ENCODE measurements at regions not wholly inside any gene's neighbourhood (a gene's known extent, or its start where the extent isn't known, plus 50 kb on each side); places are given as distances from the start of the nearest gene placed in this dataset.
"Not testable (repeated sequence)": the region's sequence is repeated elsewhere in the genome, so short reads cannot be mapped to it uniquely, and the experiment has no call there.

GRCh38 chr4:127482049-127482448, 150.7 kb upstream of the INTU start:
- no peak overlapping the region for H3K27ac Mint-ChIP-seq (ENCODE audit: unreplicated experiment)
- no peaks in the 10 kb centered on the region for H3K27me3 Mint-ChIP-seq (ENCODE audit: unreplicated experiment)
- H3K4me1 Mint-ChIP-seq (ENCODE audit: unreplicated experiment) = no peaks in the 10 kb centered on the region
- H3K4me3 Mint-ChIP-seq (ENCODE audit: unreplicated experiment) = no peak overlapping the region
- no peaks in the 10 kb centered on the region for H3K36me3 Mint-ChIP-seq (ENCODE audit: low read depth, unreplicated experiment)
- no peaks in the 10 kb centered on the region for H3K9me3 Mint-ChIP-seq (ENCODE audit: unreplicated experiment)
- no peak for DNase-seq (ENCODE audit: low spot score)
- no peak for TF ChIP-seq CTCF (IDR thresholded peaks at IDR 0.05; ENCODE audit: unreplicated experiment)

- H3K36me3 Mint-ChIP-seq (ENCODE audit: low read depth, unreplicated experiment) = no peaks in the 10 kb centered on the region
- no peaks in the 10 kb centered on the region for H3K4me1 Mint-ChIP-seq (ENCODE audit: unreplicated experiment)
- H3K9me3 Mint-ChIP-seq (ENCODE audit: unreplicated experiment) = no peaks in the 10 kb centered on the region
- no peak overlapping the region for H3K27ac Mint-ChIP-seq (ENCODE audit: unreplicated experiment)
- no peak for DNase-seq (ENCODE audit: low spot score)
- H3K27me3 Mint-ChIP-seq (ENCODE audit: unreplicated experiment) = no peaks in the 10 kb centered on the region
- H3K4me3 Mint-ChIP-seq (ENCODE audit: unreplicated experiment) = no peak overlapping the region
- no peak for TF ChIP-seq CTCF (IDR thresholded peaks at IDR 0.05; ENCODE audit: unreplicated experiment)
These were observed 148.6 kb upstream of the INTU start for GRCh38 chr4:127484117-127484516.

- H3K27me3 Mint-ChIP-seq (ENCODE audit: unreplicated experiment) = no peaks in the 10 kb centered on the region
- no peak overlapping the region for H3K27ac Mint-ChIP-seq (ENCODE audit: unreplicated experiment)
These were observed 146.5 kb upstream of the INTU start for GRCh38 chr4:127486248-127486647.

GRCh38 chr4:127491571-127491970, 141.2 kb upstream of the INTU start:
- no peak for DNase-seq (ENCODE audit: low spot score)
- Mint-ChIP-seq H3K9me3 (ENCODE audit: unreplicated experiment) (no peaks in the 10 kb centered on the region), H3K4me3 (ENCODE audit: unreplicated experiment) (no peak overlapping the region), H3K4me1 (ENCODE audit: unreplicated experiment) (no peaks in the 10 kb centered on the region), H3K36me3 (ENCODE audit: low read depth, unreplicated experiment) (no peaks in the 10 kb centered on the region), H3K27me3 (ENCODE audit: unreplicated experiment) (no peaks in the 10 kb centered on the region), H3K27ac (ENCODE audit: unreplicated experiment) (no peak overlapping the region)
- TF ChIP-seq CTCF (IDR thresholded peaks at IDR 0.05; ENCODE audit: unreplicated experiment) = no peak

More at GRCh38 chr4:127486248-127486647, 146.5 kb upstream of the INTU start:
- Mint-ChIP-seq H3K9me3 (ENCODE audit: unreplicated experiment) (no peaks in the 10 kb centered on the region), H3K4me3 (ENCODE audit: unreplicated experiment) (no peak overlapping the region), H3K4me1 (ENCODE audit: unreplicated experiment) (no peaks in the 10 kb centered on the region), H3K36me3 (ENCODE audit: low read depth, unreplicated experiment) (no peaks in the 10 kb centered on the region)
- TF ChIP-seq CTCF (IDR thresholded peaks at IDR 0.05; ENCODE audit: unreplicated experiment) = no peak
- DNase-seq (ENCODE audit: low spot score) = no peak

- not testable (repeated sequence) for H3K4me1 Mint-ChIP-seq (ENCODE audit: unreplicated experiment); H3K36me3 Mint-ChIP-seq (ENCODE audit: low read depth, unreplicated experiment); H3K9me3 Mint-ChIP-seq (ENCODE audit: unreplicated experiment); H3K4me3 Mint-ChIP-seq (ENCODE audit: unreplicated experiment); H3K27ac Mint-ChIP-seq (ENCODE audit: unreplicated experiment); H3K27me3 Mint-ChIP-seq (ENCODE audit: unreplicated experiment); DNase-seq (ENCODE audit: low spot score)
These were observed 135.9 kb upstream of the INTU start for GRCh38 chr4:127496875-127497274.

- no peak for TF ChIP-seq CTCF (IDR thresholded peaks at IDR 0.05; ENCODE audit: unreplicated experiment)
- H3K36me3 Mint-ChIP-seq (ENCODE audit: low read depth, unreplicated experiment) = no peaks in the 10 kb centered on the region
- no peak for DNase-seq (ENCODE audit: low spot score)
These were observed 134.4 kb upstream of the INTU start for GRCh38 chr4:127498366-127498765.

More at GRCh38 chr4:127498366-127498765, 134.4 kb upstream of the INTU start:
- H3K9me3 Mint-ChIP-seq (ENCODE audit: unreplicated experiment) = no peaks in the 10 kb centered on the region
- H3K4me1 Mint-ChIP-seq (ENCODE audit: unreplicated experiment) = peaks cover 3% of the 10 kb centered on the region
- H3K4me3 Mint-ChIP-seq (ENCODE audit: unreplicated experiment) = no peak overlapping the region
- no peak overlapping the region for H3K27ac Mint-ChIP-seq (ENCODE audit: unreplicated experiment)
- H3K27me3 Mint-ChIP-seq (ENCODE audit: unreplicated experiment) = no peaks in the 10 kb centered on the region
